ENCODE measurements at regions not wholly inside any gene's neighbourhood (a gene's known extent, or its start where the extent isn't known, plus 50 kb on each side); places are given as distances from the start of the nearest gene placed in this dataset.

DNA sequence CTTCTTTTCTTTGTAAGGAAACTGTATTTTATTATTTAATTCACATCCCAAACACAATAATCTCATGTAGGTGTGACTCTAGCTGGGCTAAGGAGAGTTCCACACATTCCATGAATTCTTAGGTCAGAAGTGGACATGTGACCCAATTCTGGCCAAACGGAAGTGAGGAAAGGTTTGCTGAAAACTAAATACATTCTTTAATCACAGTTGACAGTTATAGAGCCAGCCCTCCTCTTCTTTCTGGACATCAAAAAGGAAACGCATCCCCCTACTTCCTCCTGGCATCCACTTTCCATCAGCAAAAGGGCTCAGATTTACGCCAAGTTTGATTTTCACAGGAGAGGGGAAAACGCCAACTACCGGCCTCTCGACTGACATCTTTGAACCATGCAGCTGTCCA is 774.4 kb upstream of the POM121L12 start:
- no peak for DNase-seq (ENCODE audit: low read depth in 4 of 6, low spot score in 6 of 6)
- Histone ChIP-seq H3K9me3 (ENCODE audit: control insufficient read depth, insufficient read depth, low read length) (no peaks in the 10 kb centered on the region), H3K27me3 (ENCODE audit: control insufficient read depth, insufficient read depth, low read length) (no peaks in the 10 kb centered on the region), H3K4me3 (ENCODE audit: low read depth, low read length) (no peak overlapping the region), H3K27ac (ENCODE audit: low read depth, low read length) (no peak overlapping the region), H3K4me1 (ENCODE audit: control insufficient read depth, insufficient read depth, low read length) (no peaks in the 10 kb centered on the region), H3K36me3 (ENCODE audit: control insufficient read depth, insufficient read depth, low read length) (no peaks in the 10 kb centered on the region)
- 84% methylated on average over 5 of the region's 6 CpGs for WGBS (ENCODE audit: insufficient coverage)

DNA sequence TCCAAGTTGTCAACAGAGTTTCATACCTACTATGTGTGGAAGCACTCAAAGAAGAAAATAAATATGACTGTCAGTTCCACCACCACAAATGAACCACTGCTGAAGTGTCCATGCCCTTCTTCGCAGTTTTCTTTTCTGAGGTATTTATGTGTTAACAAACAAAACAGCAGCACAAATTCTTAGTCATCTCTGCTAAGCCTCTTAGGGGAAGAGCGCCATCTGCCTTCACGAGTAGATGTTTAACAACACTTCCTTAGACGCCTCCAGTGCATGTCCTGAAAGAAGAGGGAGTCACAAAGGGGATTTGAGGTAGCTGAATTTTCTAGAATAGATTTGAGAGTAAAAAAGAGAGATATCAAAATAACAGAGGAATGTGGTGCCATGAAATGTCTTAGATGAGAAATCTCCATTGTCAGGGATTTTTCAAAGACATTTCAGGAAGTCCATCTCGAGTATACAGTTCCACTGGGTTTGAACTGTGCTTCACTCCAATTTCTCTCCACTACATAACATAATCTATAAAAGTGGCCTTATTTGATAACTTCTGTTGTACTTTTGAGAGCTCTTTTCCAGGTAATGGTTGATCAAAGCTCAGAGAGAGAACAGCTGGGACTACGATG is 775.3 kb upstream of the POM121L12 start:
- H3K9me3 ChIP-seq (ENCODE audit: control insufficient read depth, insufficient read depth, low read length) = no peaks in the 10 kb centered on the region
- no CpG with 5 or more reads among the region's 6 CpGs for WGBS (ENCODE audit: insufficient coverage)
- H3K27ac ChIP-seq (ENCODE audit: low read depth, low read length) = no peak overlapping the region
- DNase-seq (ENCODE audit: low read depth in 4 of 6, low spot score in 6 of 6) = no peak
- no peaks in the 10 kb centered on the region for H3K27me3 ChIP-seq (ENCODE audit: control insufficient read depth, insufficient read depth, low read length)
- no peaks in the 10 kb centered on the region for H3K4me1 ChIP-seq (ENCODE audit: control insufficient read depth, insufficient read depth, low read length)
- H3K4me3 ChIP-seq (ENCODE audit: low read depth, low read length) = no peak overlapping the region
- H3K36me3 ChIP-seq (ENCODE audit: control insufficient read depth, insufficient read depth, low read length) = no peaks in the 10 kb centered on the region

DNA sequence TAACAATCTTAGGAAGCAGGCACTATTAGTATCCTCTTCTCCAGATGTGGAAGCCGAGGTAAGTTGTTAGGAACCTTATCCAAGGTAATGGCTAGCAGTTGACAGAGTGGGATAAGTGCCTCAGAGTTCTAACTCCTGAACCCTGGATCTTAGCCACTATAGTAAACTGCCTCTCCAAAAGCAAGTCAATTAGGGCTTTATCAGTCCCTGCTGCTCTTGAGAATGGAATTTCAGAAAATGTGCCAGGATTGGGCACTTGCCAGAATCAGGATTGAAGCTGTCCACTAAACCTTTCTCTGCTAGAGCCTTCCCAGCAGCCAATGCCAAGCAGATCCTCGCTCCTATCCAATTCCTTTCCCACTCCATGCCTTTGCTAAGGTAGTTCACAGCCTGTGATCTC is 777.5 kb upstream of the POM121L12 start:
- WGBS (ENCODE audit: insufficient coverage) = 42% methylated on average over 1 of the region's 2 CpGs
- Histone ChIP-seq H3K9me3 (ENCODE audit: control insufficient read depth, insufficient read depth, low read length) (no peaks in the 10 kb centered on the region), H3K4me1 (ENCODE audit: control insufficient read depth, insufficient read depth, low read length) (no peaks in the 10 kb centered on the region), H3K36me3 (ENCODE audit: control insufficient read depth, insufficient read depth, low read length) (no peaks in the 10 kb centered on the region), H3K4me3 (ENCODE audit: low read depth, low read length) (no peak overlapping the region), H3K27me3 (ENCODE audit: control insufficient read depth, insufficient read depth, low read length) (no peaks in the 10 kb centered on the region), H3K27ac (ENCODE audit: low read depth, low read length) (no peak overlapping the region)
- peak in 4 of 6 donors; percentile 20 to 63 (median 46) for DNase-seq (ENCODE audit: low read depth in 4 of 6, low spot score in 6 of 6)

DNA sequence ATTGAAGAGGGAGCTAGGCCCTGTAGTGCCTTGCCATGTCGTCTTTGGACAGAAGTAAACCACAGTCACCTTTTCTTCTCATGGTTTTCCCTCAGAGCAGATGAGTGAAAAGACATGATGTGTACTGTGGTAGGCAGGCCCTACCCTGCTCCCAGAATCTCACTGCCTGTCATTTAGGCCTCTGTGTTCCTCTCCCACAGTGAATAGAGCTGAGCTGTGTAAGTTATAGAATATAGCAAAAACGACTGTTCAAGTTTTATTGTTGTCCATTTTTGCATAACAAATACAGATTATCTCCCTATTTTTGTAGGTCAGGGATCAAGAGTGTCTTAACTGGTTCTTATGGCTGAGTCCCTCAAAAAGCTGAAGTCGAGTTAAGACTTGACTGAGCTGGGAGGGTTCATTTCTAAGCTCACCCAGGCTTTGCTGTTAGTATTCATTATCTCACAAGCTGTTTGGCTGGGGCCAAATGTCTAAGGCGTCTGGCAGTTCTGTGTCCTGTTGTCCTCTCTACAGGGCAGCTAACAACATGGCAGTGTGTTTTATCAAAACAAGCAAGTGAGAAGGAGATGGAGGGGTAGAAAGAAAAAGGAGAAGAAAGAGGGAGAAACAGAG is 780.9 kb upstream of the POM121L12 start:
- no peak overlapping the region for H3K4me3 ChIP-seq (ENCODE audit: low read depth, low read length)
- no peak for DNase-seq (ENCODE audit: low read depth in 4 of 6, low spot score in 6 of 6)
- H3K27me3 ChIP-seq (ENCODE audit: control insufficient read depth, insufficient read depth, low read length) = no peaks in the 10 kb centered on the region
- H3K27ac ChIP-seq (ENCODE audit: low read depth, low read length) = no peak overlapping the region
- no peaks in the 10 kb centered on the region for H3K4me1 ChIP-seq (ENCODE audit: control insufficient read depth, insufficient read depth, low read length)
- 67% methylated on average over 1 of the region's 4 CpGs for WGBS (ENCODE audit: insufficient coverage)
- H3K9me3 ChIP-seq (ENCODE audit: control insufficient read depth, insufficient read depth, low read length) = no peaks in the 10 kb centered on the region
- H3K36me3 ChIP-seq (ENCODE audit: control insufficient read depth, insufficient read depth, low read length) = no peaks in the 10 kb centered on the region

DNA sequence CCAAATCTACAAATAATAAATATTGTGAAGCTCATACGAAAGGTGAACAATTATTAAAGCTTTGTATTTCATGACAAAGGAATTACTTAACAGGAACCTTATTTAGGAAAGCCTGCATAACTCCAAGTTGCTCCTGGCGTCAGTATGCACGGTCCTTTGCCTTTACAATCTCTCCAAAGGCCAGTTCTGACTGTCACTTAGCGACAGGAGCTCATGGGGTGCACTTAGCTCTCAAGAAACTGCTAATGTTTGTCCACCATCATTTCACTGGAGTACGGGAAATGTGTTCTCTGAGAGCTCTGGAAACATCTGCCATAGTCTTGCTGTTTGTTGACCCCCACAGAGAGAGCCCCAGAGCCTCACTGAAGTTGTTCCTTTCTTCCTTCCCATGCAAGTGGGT is 781.5 kb upstream of the POM121L12 start:
- no peak overlapping the region for H3K4me3 ChIP-seq (ENCODE audit: low read depth, low read length)
- DNase-seq (ENCODE audit: low read depth in 4 of 6, low spot score in 6 of 6) = no peak
- 46% methylated on average over 4 of the region's 5 CpGs for WGBS (ENCODE audit: insufficient coverage)

GRCh38 chr7:52249741-52250140 is 785.7 kb upstream of the POM121L12 start:
- WGBS (ENCODE audit: insufficient coverage) = 67% methylated on average over 3 of the region's 6 CpGs
- DNase-seq (ENCODE audit: low read depth in 4 of 6, low spot score in 6 of 6) = peak in 1 of 6 donors; percentile 42
- Histone ChIP-seq H3K4me3 (ENCODE audit: low read depth, low read length) (no peak overlapping the region), H3K4me1 (ENCODE audit: control insufficient read depth, insufficient read depth, low read length) (no peaks in the 10 kb centered on the region), H3K27me3 (ENCODE audit: control insufficient read depth, insufficient read depth, low read length) (no peaks in the 10 kb centered on the region), H3K9me3 (ENCODE audit: control insufficient read depth, insufficient read depth, low read length) (no peaks in the 10 kb centered on the region), H3K36me3 (ENCODE audit: control insufficient read depth, insufficient read depth, low read length) (no peaks in the 10 kb centered on the region), H3K27ac (ENCODE audit: low read depth, low read length) (no peak overlapping the region)

More for the DNA sequence above, 781.5 kb upstream of the POM121L12 start:
- Histone ChIP-seq H3K4me1 (ENCODE audit: control insufficient read depth, insufficient read depth, low read length) (no peaks in the 10 kb centered on the region), H3K27ac (ENCODE audit: low read depth, low read length) (no peak overlapping the region), H3K36me3 (ENCODE audit: control insufficient read depth, insufficient read depth, low read length) (no peaks in the 10 kb centered on the region), H3K9me3 (ENCODE audit: control insufficient read depth, insufficient read depth, low read length) (no peaks in the 10 kb centered on the region), H3K27me3 (ENCODE audit: control insufficient read depth, insufficient read depth, low read length) (no peaks in the 10 kb centered on the region)

- no peak overlapping the region for H3K4me3 ChIP-seq (ENCODE audit: low read depth, low read length)
- H3K4me1 ChIP-seq (ENCODE audit: control insufficient read depth, insufficient read depth, low read length) = no peaks in the 10 kb centered on the region
- no peaks in the 10 kb centered on the region for H3K36me3 ChIP-seq (ENCODE audit: control insufficient read depth, insufficient read depth, low read length)
- peak in 1 of 6 donors; percentile 56 for DNase-seq (ENCODE audit: low read depth in 4 of 6, low spot score in 6 of 6)
- 20% methylated on average over 1 of the region's 4 CpGs for WGBS (ENCODE audit: insufficient coverage)
- no peaks in the 10 kb centered on the region for H3K27me3 ChIP-seq (ENCODE audit: control insufficient read depth, insufficient read depth, low read length)
- H3K27ac ChIP-seq (ENCODE audit: low read depth, low read length) = no peak overlapping the region
- H3K9me3 ChIP-seq (ENCODE audit: control insufficient read depth, insufficient read depth, low read length) = no peaks in the 10 kb centered on the region
These were observed 787.9 kb upstream of the POM121L12 start for GRCh38 chr7:52247518-52247917.

DNA sequence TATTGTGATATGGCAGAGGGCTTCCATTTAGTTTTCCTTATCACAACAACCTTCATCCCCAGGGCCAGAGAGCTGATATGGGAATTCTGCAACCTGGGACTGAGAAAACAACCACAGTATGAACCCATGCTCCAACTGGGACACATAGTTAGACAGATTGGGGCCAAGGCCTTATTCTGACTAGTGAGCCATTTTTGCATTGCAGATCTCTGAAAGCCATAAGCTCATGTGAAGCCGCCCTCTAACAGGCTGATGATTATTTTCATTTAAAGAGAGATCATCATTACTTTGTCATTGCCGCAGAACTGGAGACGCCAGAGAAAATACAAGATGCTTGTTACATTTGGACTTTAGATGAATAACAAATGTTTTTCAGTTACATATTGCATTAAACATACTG is 791.7 kb upstream of the POM121L12 start:
- DNase-seq (ENCODE audit: low read depth in 4 of 6, low spot score in 6 of 6) = no peak
- H3K36me3 ChIP-seq (ENCODE audit: control insufficient read depth, insufficient read depth, low read length) = no peaks in the 10 kb centered on the region
- WGBS (ENCODE audit: insufficient coverage) = no CpG with 5 or more reads among the region's 3 CpGs
- no peak overlapping the region for H3K27ac ChIP-seq (ENCODE audit: low read depth, low read length)
- no peaks in the 10 kb centered on the region for H3K27me3 ChIP-seq (ENCODE audit: control insufficient read depth, insufficient read depth, low read length)
- no peaks in the 10 kb centered on the region for H3K9me3 ChIP-seq (ENCODE audit: control insufficient read depth, insufficient read depth, low read length)
- H3K4me3 ChIP-seq (ENCODE audit: low read depth, low read length) = no peak overlapping the region
- no peaks in the 10 kb centered on the region for H3K4me1 ChIP-seq (ENCODE audit: control insufficient read depth, insufficient read depth, low read length)

GRCh38 chr7:52233248-52233647 is 802.2 kb upstream of the POM121L12 start:
- no peaks in the 10 kb centered on the region for H3K27me3 ChIP-seq (ENCODE audit: control insufficient read depth, insufficient read depth, low read length)
- no peak overlapping the region for H3K4me3 ChIP-seq (ENCODE audit: low read depth, low read length)
- DNase-seq (ENCODE audit: low read depth in 4 of 6, low spot score in 6 of 6) = peak in 1 of 6 donors; percentile 13
- H3K9me3 ChIP-seq (ENCODE audit: control insufficient read depth, insufficient read depth, low read length) = peaks cover 5% of the 10 kb centered on the region
- 48% methylated on average over 2 of the region's 2 CpGs for WGBS (ENCODE audit: insufficient coverage)
- H3K36me3 ChIP-seq (ENCODE audit: control insufficient read depth, insufficient read depth, low read length) = no peaks in the 10 kb centered on the region
- H3K27ac ChIP-seq (ENCODE audit: low read depth, low read length) = no peak overlapping the region
- no peaks in the 10 kb centered on the region for H3K4me1 ChIP-seq (ENCODE audit: control insufficient read depth, insufficient read depth, low read length)

DNA sequence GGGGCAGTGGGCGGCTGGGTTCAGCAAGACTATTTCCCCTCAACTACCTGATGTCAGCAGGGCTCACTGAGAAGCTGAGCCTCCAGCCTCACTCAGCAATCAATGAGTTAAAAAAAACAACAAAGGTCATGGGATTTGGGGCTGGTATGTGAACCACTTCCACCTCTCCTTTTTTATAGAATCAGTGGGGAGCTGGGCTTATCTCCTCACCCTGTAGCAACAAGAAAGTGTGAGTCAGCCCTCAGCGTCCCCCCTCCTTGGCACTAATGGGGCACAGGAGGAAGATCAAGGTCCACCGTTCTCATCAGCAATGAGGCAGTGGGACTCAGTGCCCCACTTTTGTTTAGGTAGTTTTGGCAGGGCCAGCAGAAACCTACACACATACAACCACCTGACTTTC is 823.5 kb upstream of the POM121L12 start:
- Histone ChIP-seq H3K4me3 (ENCODE audit: low read depth, low read length) (no peak overlapping the region), H3K27ac (ENCODE audit: low read depth, low read length) (no peak overlapping the region), H3K4me1 (ENCODE audit: control insufficient read depth, insufficient read depth, low read length) (no peaks in the 10 kb centered on the region), H3K27me3 (ENCODE audit: control insufficient read depth, insufficient read depth, low read length) (no peaks in the 10 kb centered on the region), H3K9me3 (ENCODE audit: control insufficient read depth, insufficient read depth, low read length) (no peaks in the 10 kb centered on the region), H3K36me3 (ENCODE audit: control insufficient read depth, insufficient read depth, low read length) (no peaks in the 10 kb centered on the region)
- 100% methylated on average over 1 of the region's 3 CpGs for WGBS (ENCODE audit: insufficient coverage)
- DNase-seq (ENCODE audit: low read depth in 4 of 6, low spot score in 6 of 6) = no peak

Data from spinal cord (tissue), 9 donors.